ENCODE measurements at regions not wholly inside any gene's neighbourhood (a gene's known extent, or its start where the extent isn't known, plus 50 kb on each side); places are given as distances from the start of the nearest gene placed in this dataset.

- H3K9me3 Mint-ChIP-seq (ENCODE audit: insufficient read depth): no peaks in the 10 kb centered on the region
- no peak overlapping the region for H2AFZ ChIP-seq (ENCODE audit: insufficient read depth, low read depth, low read length, poor library complexity, severe bottlenecking)
- H4K20me1 ChIP-seq (ENCODE audit: control insufficient read depth, insufficient read depth, low read length, poor library complexity, severe bottlenecking): no peaks in the 10 kb centered on the region
- TF ChIP-seq CTCF (IDR thresholded peaks at IDR 0.05) (no peak), EZH2 (IDR thresholded peaks at IDR 0.05; ENCODE audit: borderline replicate concordance, insufficient read depth, low read depth, low read length, poor library complexity, severe bottlenecking) (no peak)
- no peak overlapping the region for H3K27ac ChIP-seq (ENCODE audit: low read length in 2 of 2)
- no peak overlapping the region for H3K27ac Mint-ChIP-seq
- no peaks in the 10 kb centered on the region for H3K27me3 ChIP-seq (replicated peaks in 1 of 4; ENCODE audit: control extremely low read depth in 1 of 4, control insufficient read depth in 3 of 4, insufficient read depth in 4 of 4, low read length in 3 of 4)
- no peak overlapping the region for H3K4me3 ChIP-seq (ENCODE audit: control extremely low read depth in 1 of 5, extremely low read depth in 1 of 5, insufficient read depth in 1 of 5, low read depth in 2 of 5, low read length in 4 of 5)
- ChIA-PET POLR2A (no interaction called here), CTCF (no interaction called here)
- H3K27me3 Mint-ChIP-seq: peaks cover 6% of the 10 kb centered on the region
- no peak overlapping the region for H3K4me2 ChIP-seq (replicated peaks; ENCODE audit: low read depth, low read length, poor library complexity, severe bottlenecking)
- peaks cover 0 to 3% (median 0%) of the 10 kb centered on the region in 3 donors for H3K9me3 ChIP-seq (ENCODE audit: control extremely low read depth in 1 of 3, control insufficient read depth in 2 of 3, insufficient read depth in 1 of 3, low read length in 2 of 3)
- DNase-seq (no peak), ATAC-seq (ENCODE audit: low read depth) (no peak)
- no peak overlapping the region for H3K4me3 Mint-ChIP-seq
- H3K9ac ChIP-seq (ENCODE audit: low read length): no peak overlapping the region
- no peaks in the 10 kb centered on the region for H3K79me2 ChIP-seq (ENCODE audit: control insufficient read depth, insufficient read depth, low read length)
- no peaks in the 10 kb centered on the region for H3K4me1 ChIP-seq (ENCODE audit: control insufficient read depth in 2 of 2, insufficient read depth in 2 of 2, low read length in 2 of 2)
- intact Hi-C loops (cut with micrococcal nuclease): no loop called here
- 86% methylated on average over 23 of the region's 24 CpGs for WGBS (ENCODE audit: insufficient coverage)
- H3K36me3 ChIP-seq (replicated peaks in 1 of 2; ENCODE audit: control extremely low read depth in 1 of 2, control insufficient read depth in 1 of 2, extremely low read depth in 1 of 2, insufficient read depth in 2 of 2, low read length in 1 of 2): no peaks in the 10 kb centered on the region
- no peaks in the 10 kb centered on the region for H3K4me1 Mint-ChIP-seq
These were observed 72.2 kb upstream of the SHH start for GRCh38 chr7:155884225-155885166.

- Histone ChIP-seq H4K20me1 (ENCODE audit: control insufficient read depth, insufficient read depth, low read length, poor library complexity, severe bottlenecking) (no peaks in the 10 kb centered on the region), H3K4me1 (ENCODE audit: control insufficient read depth in 2 of 2, insufficient read depth in 2 of 2, low read length in 2 of 2) (no peaks in the 10 kb centered on the region), H3K27ac (ENCODE audit: low read length in 2 of 2) (no peak overlapping the region), H3K79me2 (ENCODE audit: control insufficient read depth, insufficient read depth, low read length) (no peaks in the 10 kb centered on the region), H3K36me3 (replicated peaks in 1 of 2; ENCODE audit: control extremely low read depth in 1 of 2, control insufficient read depth in 1 of 2, extremely low read depth in 1 of 2, insufficient read depth in 2 of 2, low read length in 1 of 2) (no peaks in the 10 kb centered on the region), H2AFZ (ENCODE audit: insufficient read depth, low read depth, low read length, poor library complexity, severe bottlenecking) (no peak overlapping the region), H3K4me3 (ENCODE audit: control extremely low read depth in 1 of 5, extremely low read depth in 1 of 5, insufficient read depth in 1 of 5, low read depth in 2 of 5, low read length in 4 of 5) (no peak overlapping the region), H3K9ac (ENCODE audit: low read length) (no peak overlapping the region), H3K9me3 (ENCODE audit: control extremely low read depth in 1 of 3, control insufficient read depth in 2 of 3, insufficient read depth in 1 of 3, low read length in 2 of 3) (peaks cover 0 to 3% (median 0%) of the 10 kb centered on the region in 3 donors), H3K27me3 (replicated peaks in 1 of 4; ENCODE audit: control extremely low read depth in 1 of 4, control insufficient read depth in 3 of 4, insufficient read depth in 4 of 4, low read length in 3 of 4) (no peaks in the 10 kb centered on the region), H3K4me2 (replicated peaks; ENCODE audit: low read depth, low read length, poor library complexity, severe bottlenecking) (no peak overlapping the region)
- no peak overlapping the region for H3K27ac Mint-ChIP-seq
- no peaks in the 10 kb centered on the region for H3K4me1 Mint-ChIP-seq
- H3K9me3 Mint-ChIP-seq (ENCODE audit: insufficient read depth): no peaks in the 10 kb centered on the region
- 83% methylated on average over 16 of the region's 16 CpGs for WGBS (ENCODE audit: insufficient coverage)
- intact Hi-C loops (cut with micrococcal nuclease): no loop called here
- ChIA-PET POLR2A (no interaction called here), CTCF (no interaction called here)
- no peak for ATAC-seq (ENCODE audit: low read depth)
- no peak overlapping the region for H3K4me3 Mint-ChIP-seq
- no peak for DNase-seq
- peaks cover 6% of the 10 kb centered on the region for H3K27me3 Mint-ChIP-seq
- no peak for TF ChIP-seq EZH2 (IDR thresholded peaks at IDR 0.05; ENCODE audit: borderline replicate concordance, insufficient read depth, low read depth, low read length, poor library complexity, severe bottlenecking)
- TF ChIP-seq CTCF (IDR thresholded peaks at IDR 0.05): no peak
These were observed 71.4 kb upstream of the SHH start for GRCh38 chr7:155883491-155884224.

Data from B cell (primary cell).